CD4-positive, alpha-beta T cell treated with Interleukin-12 subunit alpha and Interleukin-12 subunit beta, for 1 hour (primary cell): ENCODE measurements at regions not wholly inside any gene's neighbourhood (a gene's known extent, or its start where the extent isn't known, plus 50 kb on each side); places are given as distances from the start of the nearest gene placed in this dataset.
"Not testable (repeated sequence)": the region's sequence is repeated elsewhere in the genome, so short reads cannot be mapped to it uniquely, and the experiment has no call there.

Source experiments
- DNase-seq: peaks from one replicate; pipeline ENCODE4 v3.0.0-alpha.2; 2020

- DNase-seq, result no peak
Measured at GRCh38 chr6:14401246-14401645, 283.7 kb downstream of the CD83 start.

- DNase-seq, result no peak
Measured at GRCh38 chr6:14406614-14407331, 289.2 kb downstream of the CD83 start.

GRCh38 chr6:14408446-14408845, 290.9 kb downstream of the CD83 start:
- DNase-seq, result no peak

- no peak for DNase-seq
Measured at GRCh38 chr6:14412026-14412425, 294.5 kb downstream of the CD83 start.

- DNase-seq, result no peak
Measured at GRCh38 chr6:14415452-14415851, 297.9 kb downstream of the CD83 start.

- DNase-seq, result no peak
Measured at GRCh38 chr6:14417377-14417776, 299.8 kb downstream of the CD83 start.

- not testable (repeated sequence) for DNase-seq
Measured at GRCh38 chr6:14419224-14419623, 301.7 kb downstream of the CD83 start.

- no peak for DNase-seq
Measured at GRCh38 chr6:14422061-14422460, 304.5 kb downstream of the CD83 start.

GRCh38 chr6:14422917-14423316, 305.3 kb downstream of the CD83 start:
- no peak for DNase-seq

- DNase-seq, result no peak
Measured at GRCh38 chr6:14423330-14423729, 305.8 kb downstream of the CD83 start.

- no peak for DNase-seq
Measured at GRCh38 chr6:14423955-14424354, 306.4 kb downstream of the CD83 start.

GRCh38 chr6:14425805-14426204, 308.2 kb downstream of the CD83 start:
- DNase-seq, result no peak

GRCh38 chr6:14426281-14426680, 308.7 kb downstream of the CD83 start:
- no peak for DNase-seq

GRCh38 chr6:14428269-14428668, 310.7 kb downstream of the CD83 start:
- no peak for DNase-seq

GRCh38 chr6:14429396-14429795, 311.8 kb downstream of the CD83 start:
- no peak for DNase-seq

- DNase-seq, result no peak
Measured at GRCh38 chr6:14430218-14430617, 312.6 kb downstream of the CD83 start.

- no peak for DNase-seq
Measured at GRCh38 chr6:14431385-14432330, 314.1 kb downstream of the CD83 start.

- no peak for DNase-seq
Measured at GRCh38 chr6:14434916-14435690, 317.5 kb downstream of the CD83 start.

GRCh38 chr6:14436592-14437132, 319.1 kb downstream of the CD83 start:
- no peak for DNase-seq

GRCh38 chr6:14439419-14439818, 321.8 kb downstream of the CD83 start:
- DNase-seq, result no peak

GRCh38 chr6:14440215-14440910, 322.8 kb downstream of the CD83 start:
- no peak for DNase-seq
